Ovary (tissue), 7 donors: ENCODE measurements at regions not wholly inside any gene's neighbourhood (a gene's known extent, or its start where the extent isn't known, plus 50 kb on each side); places are given as distances from the start of the nearest gene placed in this dataset.

Experiments used
- DNase-seq, 5 donors: peaks; one replicate each; pipeline ENCODE4 v3.0.0-alpha.2; 2019 to 2020
- H3K27ac ChIP-seq, 2 donors: fragments of 200-600 bp; one replicate each; pipeline versions ENCODE4 v1.5.1 to v1.8.0; 2019 to 2022
- H3K27me3 ChIP-seq: fragments of 200-600 bp; one replicate; pipeline ENCODE4 v1.8.0; 2022
- H3K36me3 ChIP-seq: fragments of 200-600 bp; sonication (generic); one replicate; pipeline ENCODE4 v1.5.1; 2019
- H3K4me1 ChIP-seq: one replicate; pipeline ENCODE4 v1.8.1; 2013; ENCODE audit warnings: mild to moderate bottlenecking, moderate library complexity; ENCODE audit not compliant: insufficient read depth
- H3K4me3 ChIP-seq: fragments of 200-600 bp; sonication (generic); one replicate; pipeline ENCODE4 v1.5.1; 2017
- H3K9me3 ChIP-seq, 2 donors: fragments of 200-600 bp in 1 of 2; sonication (generic) in 1 of 2; one replicate each; pipeline versions ENCODE4 v1.5.1 to v1.8.1; 2013 to 2019; ENCODE audit warnings: mild to moderate bottlenecking in 1 of 2, moderate library complexity in 1 of 2
- CTCF ChIP-seq, 3 donors: fragments of 450-650 bp in 2 of 3; fragments of 200-600 bp in 1 of 3; IDR thresholded peaks; one replicate each; pipeline versions ENCODE4 v1.5.1 to v1.8.0; 2016 to 2022; ENCODE audit warnings: antibody characterized with exemption in 3 of 3, mild to moderate bottlenecking in 1 of 3
- EP300 ChIP-seq: sonication (generic); formaldehyde crosslinking; IDR thresholded peaks from one replicate; pipeline ENCODE4 v1.6.1; 2017; ENCODE audit warnings: antibody characterized with exemption
- POLR2A ChIP-seq: fragments of 450-650 bp; IDR thresholded peaks from one replicate; pipeline ENCODE4 v1.6.1; 2017; ENCODE audit warnings: antibody characterized with exemption, mild to moderate bottlenecking, moderate library complexity
- WGBS, 3 donors: extraction: QIAGEN DNeasy Blood & Tissue Kit in 1 of 3; methylation state at CpG; one replicate each; pipeline versions ENCODE4 v1.1.5 to v1.1.7; 2013 to 2017; 5-methylcytosine and 5-hydroxymethylcytosine counted together
- intact Hi-C, 4 donors: fragments of 100-400 bp; cut with DNase I; formaldehyde crosslinking; loops; one replicate each; pipeline versions ENCODE4 v1.11.0 to v1.15.1; 2022 to 2023
- donor health status: DM: no; HTN: no; CAD: no; lungs with moderate emphysema.
- donor health status: DM: no; HTN: no; CAD: no.
- donor health status: Bipolar disorder and iron deficiency.
- donor health status: DM: no; HTN: no; CAD: no.
- donor health status: DM: yes; HTN: yes; CAD: no.

- Histone ChIP-seq H3K27ac (no peak overlapping the region), H3K4me3 (no peak overlapping the region), H3K27me3 (no peaks in the 10 kb centered on the region), H3K9me3 (no peaks in the 10 kb centered on the region), H3K36me3 (no peaks in the 10 kb centered on the region), H3K4me1 (no peaks in the 10 kb centered on the region)
- intact Hi-C loops, result no loop called here
- DNase-seq, result no peak
- TF ChIP-seq EP300, result no peak
- TF ChIP-seq CTCF (IDR thresholded peaks at IDR 0.05), result no peak
- TF ChIP-seq POLR2A, result no peak
- WGBS, 3 donors, result 79 to 89% (median 82%) methylated on average over 10 of the region's 10 CpGs
Observed at GRCh38 chr11:127385071-127385470, 384.5 kb upstream of the KIRREL3 start.

GRCh38 chr11:127383026-127383425 is 382.5 kb upstream of the KIRREL3 start:
- TF ChIP-seq EP300, result no peak
- Histone ChIP-seq H3K27ac (no peak overlapping the region), H3K4me3 (no peak overlapping the region), H3K36me3 (no peaks in the 10 kb centered on the region), H3K27me3 (no peaks in the 10 kb centered on the region), H3K9me3 (no peaks in the 10 kb centered on the region), H3K4me1 (no peaks in the 10 kb centered on the region)
- DNase-seq, result no peak
- intact Hi-C loops, result no loop called here
- 44 to 49% (median 48%) methylated on average over 3 of the region's 3 CpGs for WGBS, 3 donors

GRCh38 chr11:127381247-127381646 is 380.7 kb upstream of the KIRREL3 start:
- no peak for DNase-seq
- Histone ChIP-seq H3K27ac (no peak overlapping the region), H3K27me3 (no peaks in the 10 kb centered on the region), H3K4me3 (no peak overlapping the region), H3K9me3 (no peaks in the 10 kb centered on the region), H3K36me3 (no peaks in the 10 kb centered on the region), H3K4me1 (no peaks in the 10 kb centered on the region)
- intact Hi-C loops, result no loop called here
- 61 to 78% (median 73%) methylated on average over 3 of the region's 3 CpGs for WGBS, 3 donors
- TF ChIP-seq POLR2A (no peak), CTCF (IDR thresholded peaks at IDR 0.05) (no peak), EP300 (no peak)

GRCh38 chr11:127379686-127380085 is 379.1 kb upstream of the KIRREL3 start:
- Histone ChIP-seq H3K36me3 (no peaks in the 10 kb centered on the region), H3K9me3 (no peaks in the 10 kb centered on the region), H3K4me3 (no peak overlapping the region), H3K27me3 (no peaks in the 10 kb centered on the region), H3K27ac (no peak overlapping the region), H3K4me1 (no peaks in the 10 kb centered on the region)
- 81 to 95% (median 90%) methylated on average over 2 of the region's 2 CpGs for WGBS, 3 donors
- no peak for DNase-seq
- TF ChIP-seq POLR2A (no peak), CTCF (IDR thresholded peaks at IDR 0.05) (no peak), EP300 (no peak)
- intact Hi-C loops, result no loop called here

- intact Hi-C loops, result no loop called here
- TF ChIP-seq EP300, result no peak
- no peak for TF ChIP-seq CTCF (IDR thresholded peaks at IDR 0.05)
- no peak for TF ChIP-seq POLR2A
- no peaks in the 10 kb centered on the region for H3K36me3 ChIP-seq
- no peaks in the 10 kb centered on the region for H3K27me3 ChIP-seq
- no peak for DNase-seq
- no peaks in the 10 kb centered on the region for H3K4me1 ChIP-seq
- H3K9me3 ChIP-seq, result no peaks in the 10 kb centered on the region
- WGBS, 3 donors, result 79 to 83% (median 80%) methylated on average over 2 of the region's 2 CpGs
- H3K27ac ChIP-seq, result no peak overlapping the region
- H3K4me3 ChIP-seq, result no peak overlapping the region
Observed at GRCh38 chr11:127376301-127376700, 375.7 kb upstream of the KIRREL3 start.
